ENCODE measurements at regions not wholly inside any gene's neighbourhood (a gene's known extent, or its start where the extent isn't known, plus 50 kb on each side); places are given as distances from the start of the nearest gene placed in this dataset.

- TF ChIP-seq CTCF (conservative IDR thresholded peaks at IDR 0.05; ENCODE audit: low read depth in 2 of 2) (no peak), EZH2phosphoT487 (IDR thresholded peaks at IDR 0.05; ENCODE audit: unreplicated experiment) (no peak), EZH2 (IDR thresholded peaks at IDR 0.05; ENCODE audit: low read depth, unreplicated experiment) (no peak), POLR2AphosphoS5 (IDR thresholded peaks at IDR 0.05; ENCODE audit: low read depth) (no peak), REST (IDR thresholded peaks at IDR 0.05; ENCODE audit: unreplicated experiment) (no peak), JUNB (IDR thresholded peaks at IDR 0.05; ENCODE audit: unreplicated experiment) (no peak), STAT1 (IDR thresholded peaks at IDR 0.05; ENCODE audit: unreplicated experiment) (no peak), CREB1 (CRISPR knock-in tag; IDR thresholded peaks at IDR 0.05; ENCODE audit: low read depth) (no peak), ETS1 (IDR thresholded peaks at IDR 0.05) (no peak)
Observed at GRCh38 chr10:2431961-2432360, 635.4 kb upstream of the PFKP start.
